Pulmonary artery endothelial cell (primary cell): ENCODE measurements at regions not wholly inside any gene's neighbourhood (a gene's known extent, or its start where the extent isn't known, plus 50 kb on each side); places are given as distances from the start of the nearest gene placed in this dataset.

Experiments used
- DNase-seq: peaks from one replicate; pipeline ENCODE4 v3.0.0-alpha.2; 2011; ENCODE audit warnings: low read depth, low spot score

DNA sequence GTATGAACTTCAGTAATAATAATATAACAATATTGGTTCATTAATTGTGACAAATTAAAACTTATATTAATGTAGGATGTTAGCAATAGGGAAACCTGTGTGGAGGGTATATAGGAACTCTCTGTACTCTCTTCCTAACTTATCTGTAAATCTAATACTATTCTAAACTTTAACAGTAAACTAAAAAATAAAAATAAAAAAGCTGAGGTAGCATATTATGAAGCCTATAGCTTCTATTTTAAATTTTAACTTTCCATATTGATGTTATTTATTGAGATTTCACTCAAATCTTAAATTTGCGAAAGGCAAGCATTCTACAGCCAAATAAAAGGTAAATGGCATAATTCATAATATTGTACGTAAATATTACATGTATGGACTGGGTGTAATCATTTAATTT lies 326.4 kb downstream of the MEI4 start:
- no peak for DNase-seq

DNA sequence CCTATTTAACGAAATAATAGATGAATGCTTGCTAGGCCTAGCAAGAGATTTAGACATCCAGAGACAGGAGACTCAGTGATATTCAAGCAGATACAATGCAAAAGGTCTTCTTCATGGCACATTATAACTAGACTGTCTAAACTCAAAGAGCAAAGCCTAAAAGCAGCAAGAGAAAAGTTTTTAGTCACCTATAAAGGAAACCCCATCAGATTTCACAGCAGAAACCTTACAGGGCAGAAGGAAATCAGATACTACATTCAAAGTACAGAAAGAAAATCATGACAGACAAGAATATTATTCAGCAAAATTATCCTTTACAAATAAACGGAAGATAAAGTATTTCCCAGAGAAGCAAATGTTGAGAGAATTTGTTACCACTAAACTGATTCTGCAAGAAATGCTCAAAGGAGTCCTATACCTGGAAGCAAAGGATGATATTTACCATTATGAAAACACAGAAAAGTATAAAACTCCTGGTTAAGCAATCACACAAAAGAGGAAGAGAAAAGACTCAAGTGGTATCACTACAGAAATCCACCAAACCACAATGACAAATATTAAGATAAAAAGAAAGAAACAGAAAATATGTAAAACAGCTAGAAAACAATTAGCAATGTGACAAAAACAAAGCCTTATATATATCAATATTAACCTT lies 333.7 kb downstream of the MEI4 start:
- no peak for DNase-seq

- no peak for DNase-seq
Observed at GRCh38 chr6:77987035-77987384, 334.2 kb downstream of the MEI4 start.

DNA sequence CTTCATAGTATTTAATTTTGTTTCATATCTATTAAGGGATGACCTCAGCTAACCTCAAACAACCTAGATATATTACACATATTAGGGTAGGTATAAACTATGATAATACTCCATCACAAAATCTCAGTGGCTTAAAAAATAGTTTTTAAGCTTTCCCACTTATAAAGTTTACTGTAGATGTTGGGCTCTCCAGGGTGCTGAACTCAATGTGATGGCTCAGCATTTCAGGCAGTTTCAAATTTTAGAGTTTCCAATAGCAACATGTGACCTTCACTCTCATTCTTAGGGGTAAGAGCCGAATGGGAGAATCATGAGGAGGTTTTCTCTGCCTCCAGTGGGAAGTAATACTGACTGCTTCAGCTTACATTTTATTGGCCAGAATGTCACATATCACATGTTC lies 357.3 kb downstream of the MEI4 start:
- DNase-seq: no peak

- DNase-seq: no peak
Observed at GRCh38 chr6:78020586-78020985, 367.7 kb downstream of the MEI4 start.

- DNase-seq: no peak
Observed at GRCh38 chr6:78025502-78025901, 372.7 kb downstream of the MEI4 start.

DNA sequence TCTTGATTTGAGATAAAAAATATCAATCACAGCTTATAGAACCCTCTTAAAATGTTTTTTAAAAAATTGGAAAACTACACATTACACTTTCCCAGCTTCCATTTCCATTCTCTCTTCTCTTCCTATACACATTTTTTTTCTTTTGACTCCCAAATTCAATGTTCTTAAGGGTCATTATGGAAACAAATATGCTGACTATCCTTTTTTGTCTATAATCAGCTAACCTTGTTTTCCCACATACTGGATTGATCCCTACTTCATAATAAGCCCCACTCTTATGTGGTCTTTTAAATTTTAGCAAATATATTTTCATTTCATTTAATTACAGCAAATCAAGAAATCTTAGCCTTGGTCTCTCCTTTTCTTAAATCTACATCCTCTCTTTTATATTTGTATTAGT lies 378.4 kb downstream of the MEI4 start:
- DNase-seq: no peak

DNA sequence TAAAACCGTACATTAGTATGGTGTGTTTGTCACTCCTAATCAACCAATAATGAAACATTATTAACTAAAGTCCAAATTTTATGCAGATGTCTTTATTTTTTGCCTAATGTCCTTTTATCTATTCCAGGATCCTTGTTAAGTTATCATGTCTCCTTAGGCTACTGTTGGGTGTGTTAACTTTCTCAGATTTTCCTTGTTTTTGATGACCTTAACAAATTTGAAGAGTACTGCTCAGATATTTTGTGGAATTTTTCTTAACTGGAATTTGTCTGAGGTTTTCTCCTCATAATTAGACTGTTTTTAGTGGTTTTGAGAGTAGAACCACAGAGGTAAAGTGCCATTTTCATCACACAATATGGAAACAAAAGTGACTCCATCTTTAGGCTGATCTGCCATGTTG lies 406.3 kb downstream of the MEI4 start:
- DNase-seq: no peak

- DNase-seq: no peak
Observed at GRCh38 chr6:78062993-78063392, 410.2 kb downstream of the MEI4 start.

GRCh38 chr6:78076371-78076770 lies 423.5 kb downstream of the MEI4 start:
- DNase-seq: no peak

DNA sequence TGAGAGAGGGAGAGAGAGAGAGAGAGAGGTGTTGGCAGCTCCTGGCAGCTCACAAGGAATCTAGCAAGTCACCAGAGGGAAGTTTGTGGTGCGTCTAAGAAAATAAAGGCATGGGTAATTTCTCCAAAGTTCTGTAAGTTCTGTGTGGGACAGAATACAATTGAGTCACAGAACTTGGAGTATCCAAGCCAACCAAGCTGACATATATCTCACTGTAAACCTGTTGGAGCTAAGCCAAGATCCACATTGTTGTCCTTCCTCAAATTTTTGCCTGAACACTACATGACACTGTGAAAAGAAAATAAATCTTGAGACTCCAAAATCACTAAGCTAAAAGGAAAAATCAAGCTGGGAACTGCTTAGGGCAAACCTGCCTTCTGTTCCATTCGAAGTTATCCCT lies 436.7 kb downstream of the MEI4 start:
- no peak for DNase-seq

DNA sequence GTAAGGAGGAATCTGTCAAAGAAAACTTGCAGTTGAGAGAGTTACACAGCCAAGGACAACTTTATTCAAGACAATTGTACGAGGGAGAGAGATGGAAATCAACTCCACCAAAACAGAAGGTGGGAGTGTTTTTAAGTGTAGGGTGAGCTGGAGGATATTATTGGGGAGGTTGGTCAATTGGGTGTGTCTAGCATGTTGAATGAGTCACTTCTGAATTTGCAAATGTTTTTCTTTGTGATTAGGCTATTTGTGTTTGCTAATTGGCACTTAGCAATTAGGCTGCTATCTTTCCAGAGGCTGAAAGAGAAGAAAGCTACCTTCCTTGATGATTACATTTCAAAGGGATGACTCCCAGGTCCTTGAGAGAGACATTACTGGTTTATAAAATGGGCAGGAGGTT lies 441.1 kb downstream of the MEI4 start:
- no peak for DNase-seq

GRCh38 chr6:78101387-78101786 lies 448.5 kb downstream of the MEI4 start:
- DNase-seq: no peak

- DNase-seq: no peak
Observed at GRCh38 chr6:78110641-78111040, 457.8 kb downstream of the MEI4 start.

DNA sequence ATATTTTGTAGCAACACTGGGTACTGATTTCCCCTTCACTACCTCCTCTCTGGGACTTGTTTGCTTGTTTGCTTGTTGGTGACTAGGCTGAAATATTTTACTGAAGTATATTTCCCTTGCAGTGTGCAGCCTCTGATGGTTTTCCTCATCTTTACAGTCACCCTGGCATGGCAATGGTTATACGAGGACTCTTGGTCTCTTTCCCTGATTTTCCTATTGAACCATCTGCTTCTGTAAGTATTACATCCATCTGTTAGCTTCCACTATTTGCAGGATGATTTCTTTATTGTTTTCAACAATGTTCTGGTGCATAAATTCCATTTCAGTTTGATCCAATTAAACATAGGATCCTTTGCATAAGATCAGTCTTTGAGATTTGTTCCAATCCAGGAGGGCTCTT lies 465.1 kb downstream of the MEI4 start:
- DNase-seq: no peak

GRCh38 chr6:78131521-78131920 lies 478.7 kb downstream of the MEI4 start:
- DNase-seq: no peak

DNA sequence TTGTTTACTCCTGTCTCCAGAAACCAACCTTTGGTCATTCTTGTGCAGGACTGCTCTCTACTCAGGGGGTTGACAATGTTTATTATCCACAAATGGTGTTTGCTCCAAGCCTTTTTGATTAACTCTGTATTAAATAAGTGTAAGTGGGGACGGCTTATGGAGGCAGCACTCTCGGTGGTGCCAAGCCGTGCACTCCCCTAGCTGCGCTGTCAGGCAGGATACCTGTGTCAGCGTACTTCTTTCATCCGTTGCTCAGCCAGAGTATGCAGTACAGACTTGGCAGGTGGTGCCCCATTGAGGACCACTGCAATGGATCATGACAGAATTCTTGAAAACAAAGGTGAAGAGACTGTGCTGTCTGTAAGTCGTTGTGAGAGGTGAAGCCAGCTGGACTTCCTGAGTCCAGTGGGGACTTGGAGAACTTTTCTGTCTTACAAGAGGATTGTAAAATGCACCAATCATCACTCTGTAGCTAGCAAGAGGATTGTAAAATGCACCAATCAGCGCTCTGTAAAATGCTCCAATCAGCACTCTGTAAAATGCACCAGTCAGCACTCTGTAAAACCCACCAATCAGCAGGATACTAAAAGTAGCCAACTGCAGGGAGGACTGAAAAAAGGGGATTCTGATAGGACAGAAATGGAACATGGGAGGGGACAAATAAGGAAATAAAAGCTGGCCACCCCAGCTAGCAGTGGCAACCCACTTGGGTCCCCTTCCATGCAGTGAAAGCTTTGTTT lies 480.0 kb downstream of the MEI4 start:
- no peak for DNase-seq

- no peak for DNase-seq
Observed at GRCh38 chr6:78150425-78150824, 497.6 kb downstream of the MEI4 start.

DNA sequence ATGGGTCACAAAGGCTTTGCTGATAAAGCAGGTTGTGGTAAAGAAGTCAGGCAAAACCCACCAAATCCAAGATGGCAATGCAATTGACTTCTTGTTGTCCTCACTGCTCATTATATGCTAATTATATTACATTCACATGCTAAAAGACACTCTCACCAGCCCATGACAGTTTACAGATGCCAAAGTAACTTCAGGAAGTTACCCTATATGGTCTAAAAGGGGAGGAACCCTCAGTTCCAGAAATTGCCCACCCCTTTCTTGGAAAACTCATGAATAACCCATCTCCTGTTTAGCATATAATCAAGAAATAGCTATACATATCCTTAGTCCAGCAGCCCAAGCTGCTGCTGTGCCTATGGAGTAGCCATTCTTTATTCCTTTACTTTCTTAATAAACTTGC lies 501.1 kb downstream of the MEI4 start:
- no peak for DNase-seq

DNA sequence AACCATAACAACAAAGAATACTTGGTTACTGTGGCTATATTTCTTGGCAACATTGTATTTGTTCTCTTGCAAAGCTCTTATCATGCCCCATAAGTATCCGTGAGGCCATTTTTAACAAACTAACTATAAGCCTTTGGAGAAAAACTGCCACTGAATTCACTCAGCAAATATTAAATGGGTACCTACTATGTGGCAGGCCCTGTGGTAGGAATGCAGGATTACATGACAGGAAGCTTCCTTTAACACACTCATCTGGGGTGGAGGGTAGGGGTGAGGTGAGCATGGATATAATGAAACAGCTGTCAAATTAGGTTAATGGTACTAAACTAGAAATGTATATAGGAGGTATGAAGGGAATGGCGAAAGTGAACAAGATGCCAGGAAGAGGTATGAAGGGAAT lies 504.8 kb downstream of the MEI4 start:
- DNase-seq: no peak

GRCh38 chr6:78188891-78189290 lies 536.1 kb downstream of the MEI4 start:
- no peak for DNase-seq

DNA sequence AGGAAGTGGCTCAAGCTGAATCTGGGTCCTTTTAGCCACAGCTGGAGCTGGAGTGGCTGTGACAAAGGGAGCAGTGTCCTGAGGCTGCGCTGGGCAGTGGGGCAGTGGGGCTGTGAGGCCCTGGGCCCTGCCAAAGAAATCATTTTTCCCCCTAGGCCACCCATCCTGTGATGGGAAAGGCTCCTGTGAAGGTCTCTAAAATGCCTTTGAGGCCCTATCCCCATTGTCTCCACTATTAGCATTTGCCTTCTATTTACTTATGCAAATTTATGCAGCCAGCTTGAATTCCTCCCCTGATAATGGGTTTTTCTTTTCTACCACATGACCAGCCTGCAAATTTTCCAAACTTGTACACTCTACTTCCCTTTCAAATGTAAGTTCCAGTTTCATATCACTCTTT lies 539.2 kb downstream of the MEI4 start:
- no peak for DNase-seq

DNA sequence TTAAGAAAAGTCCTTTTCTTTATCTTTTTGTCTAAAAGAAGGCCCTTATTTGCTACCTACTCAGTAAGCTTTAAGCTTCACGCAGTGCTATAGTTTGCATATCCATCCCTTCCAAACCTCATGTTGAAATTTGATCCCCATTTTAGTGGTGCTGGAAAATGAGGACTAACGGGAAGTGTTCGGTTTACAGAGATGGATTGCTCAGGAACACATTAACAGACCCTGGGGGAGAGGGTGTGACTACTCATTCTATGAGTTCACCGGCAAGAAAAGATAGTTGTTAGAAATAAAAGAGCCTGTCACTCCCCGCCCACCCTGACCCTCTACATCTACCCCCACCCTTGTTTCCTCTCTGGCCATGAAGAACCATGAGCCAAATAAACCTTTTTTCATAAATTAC lies 546.2 kb downstream of the MEI4 start:
- DNase-seq: no peak

GRCh38 chr6:78222226-78222625 lies 569.4 kb downstream of the MEI4 start:
- DNase-seq: no peak
